B cell (primary cell): ENCODE measurements at regions not wholly inside any gene's neighbourhood (a gene's known extent, or its start where the extent isn't known, plus 50 kb on each side); places are given as distances from the start of the nearest gene placed in this dataset.

Experiments used
- ATAC-seq: fragments of 200-7000 bp; cut with Tn5 transposase; one replicate; pipeline ENCODE4 v1.10.0; 2021; ENCODE audit warnings: low read depth, mild to moderate bottlenecking, moderate number of reproducible peaks, moderate library complexity
- CTCF ChIA-PET: fragments of 350-600 bp; sonication (Branson Sonifier 250); formaldehyde crosslinking; loops from one replicate; lab custom pipeline; 2021; ENCODE audit warnings: antibody characterized with exemption, inconsistent platforms; lab: Charles Lee
- POLR2A ChIA-PET: fragments of 350-600 bp; sonication (Branson Sonifier 250); formaldehyde crosslinking; loops from one replicate; lab custom pipeline; 2021; ENCODE audit warnings: antibody characterized with exemption; lab: Charles Lee
- DNase-seq: peaks from one replicate; pipeline ENCODE4 v3.0.0; 2013
- H2AFZ ChIP-seq: 2 replicates; pipeline ENCODE4 v1.6.1; 2012; ENCODE audit warnings: mild to moderate bottlenecking, low read depth, low read length; ENCODE audit not compliant: insufficient read depth, poor library complexity, severe bottlenecking
- H3K27ac ChIP-seq, 2 donors: 1 replicate in 1 of 2; 2 replicates in 1 of 2; pipeline ENCODE4 v1.5.1; 2012 to 2013; ENCODE audit warnings: low read length in 2 of 2, mild to moderate bottlenecking in 2 of 2, moderate library complexity in 1 of 2
- H3K27me3 ChIP-seq, 4 experiments: fragments of 200-600 bp in 1 of 4; sonication (generic) in 1 of 4; replicated peaks in 1 of 4; 1 replicate in 2 of 4; 2 replicates in 2 of 4; pipeline versions ENCODE4 v1.6.1 to v1.7.0; 2013 to 2016; ENCODE audit warnings: low read length in 3 of 4, mild to moderate bottlenecking in 2 of 4, mixed read lengths in 1 of 4, moderate library complexity in 1 of 4; ENCODE audit not compliant: insufficient read depth in 4 of 4, control insufficient read depth in 3 of 4; ENCODE audit errors: control extremely low read depth in 1 of 4
- H3K36me3 ChIP-seq, 2 experiments: replicated peaks in 1 of 2; 1 replicate in 1 of 2; 2 replicates in 1 of 2; pipeline versions ENCODE4 v1.6.1 to v1.7.1; 2013; ENCODE audit warnings: low read length in 1 of 2; ENCODE audit not compliant: insufficient read depth in 2 of 2, control insufficient read depth in 1 of 2; ENCODE audit errors: control extremely low read depth in 1 of 2, extremely low read depth in 1 of 2
- H3K4me1 ChIP-seq, 2 donors: fragments of 200-600 bp in 1 of 2; sonication (generic) in 1 of 2; 1 replicate in 1 of 2; 2 replicates in 1 of 2; pipeline versions ENCODE4 v1.5.1 to v1.6.1; 2013 to 2017; ENCODE audit warnings: low read length in 2 of 2; ENCODE audit not compliant: control insufficient read depth in 2 of 2, insufficient read depth in 2 of 2
- H3K4me2 ChIP-seq: replicated peaks from 2 replicates; pipeline ENCODE3; 2012; ENCODE audit warnings: mild to moderate bottlenecking, low read depth, low read length; ENCODE audit not compliant: poor library complexity, severe bottlenecking
- H3K4me3 ChIP-seq, 5 experiments: fragments of 200-600 bp in 1 of 5; sonication (generic) in 1 of 5; 1 replicate in 3 of 5; 2 replicates in 2 of 5; pipeline versions ENCODE4 v1.5.1 to v1.7.0; 2011 to 2016; ENCODE audit warnings: low read length in 4 of 5, mild to moderate bottlenecking in 4 of 5, low read depth in 2 of 5, control low read depth in 1 of 5, moderate library complexity in 1 of 5; ENCODE audit not compliant: insufficient read depth in 1 of 5; ENCODE audit errors: control extremely low read depth in 1 of 5, extremely low read depth in 1 of 5
- H3K79me2 ChIP-seq: fragments of 200-600 bp; sonication (generic); one replicate; pipeline ENCODE4 v1.6.0; 2016; ENCODE audit warnings: low read length; ENCODE audit not compliant: control insufficient read depth, insufficient read depth
- H3K9ac ChIP-seq: fragments of 200-600 bp; sonication (generic); 2 replicates; pipeline ENCODE4 v1.6.1; 2017; ENCODE audit warnings: mild to moderate bottlenecking, low read length, moderate library complexity
- H3K9me3 ChIP-seq, 3 donors: one replicate each; pipeline versions ENCODE4 v1.6.1 to v1.7.1; 2013; ENCODE audit warnings: low read length in 2 of 3; ENCODE audit not compliant: control insufficient read depth in 2 of 3, insufficient read depth in 1 of 3; ENCODE audit errors: control extremely low read depth in 1 of 3
- H4K20me1 ChIP-seq: 2 replicates; pipeline ENCODE4 v1.6.0; 2012; ENCODE audit warnings: mild to moderate bottlenecking, low read length; ENCODE audit not compliant: insufficient read depth, control insufficient read depth, poor library complexity, severe bottlenecking
- H3K27ac Mint-ChIP-seq: one replicate; pipeline ENCODE4 v1.8.0; 2021; ENCODE audit warnings: mixed read lengths
- H3K27me3 Mint-ChIP-seq: one replicate; pipeline ENCODE4 v1.8.0; 2021; ENCODE audit warnings: mixed read lengths
- H3K4me1 Mint-ChIP-seq: one replicate; pipeline ENCODE4 v1.8.0; 2021; ENCODE audit warnings: mixed read lengths
- H3K4me3 Mint-ChIP-seq: one replicate; pipeline ENCODE4 v1.8.0; 2021; ENCODE audit warnings: mixed read lengths
- H3K9me3 Mint-ChIP-seq: one replicate; pipeline ENCODE4 v1.8.0; 2022; ENCODE audit warnings: mixed read lengths; ENCODE audit not compliant: insufficient read depth
- EZH2 ChIP-seq: IDR thresholded peaks from 2 replicates; pipeline ENCODE4 v1.6.1; 2012; ENCODE audit warnings: borderline replicate concordance, low read depth, mild to moderate bottlenecking, moderate library complexity, low read length; ENCODE audit not compliant: insufficient read depth, poor library complexity, severe bottlenecking
- WGBS: methylation state at CpG from one replicate; pipeline ENCODE4 v1.1.5; 2013; ENCODE audit warnings: missing lambda C conversion rate; ENCODE audit not compliant: insufficient coverage; 5-methylcytosine and 5-hydroxymethylcytosine counted together
- intact Hi-C: fragments of 100-400 bp; cut with micrococcal nuclease; formaldehyde crosslinking; loops from one replicate; pipeline ENCODE4 v1.10.0; 2022
- TF ChIP-seq, protein P1 (sequence below): fragments of 200-600 bp; IDR thresholded peaks from one replicate; pipeline ENCODE4 v1.8.0; 2022; ENCODE audit warnings: antibody characterized with exemption, mild to moderate bottlenecking

DNA sequence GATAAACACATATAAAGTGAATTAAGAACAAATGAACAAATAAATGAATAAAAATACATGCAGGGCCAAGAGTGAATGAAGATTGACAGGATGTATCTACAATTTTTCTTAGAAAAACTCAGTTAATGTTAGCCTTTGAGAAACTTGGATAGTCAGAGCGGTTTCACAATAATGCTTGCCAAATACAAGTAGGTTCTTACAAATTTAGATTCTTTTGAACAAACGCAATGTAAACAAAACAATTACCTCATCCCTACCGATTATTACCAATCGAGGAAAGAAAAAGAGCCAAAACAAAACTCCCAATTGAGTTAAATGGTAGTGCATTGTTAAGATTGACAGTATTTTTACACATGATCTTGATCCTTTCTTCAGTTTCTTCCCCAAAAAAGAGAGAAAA is 176.9 kb upstream of the DEPDC1 start:
- no CpG with 5 or more reads among the region's 4 CpGs for whole genome bisulfite sequencing
- Mint-ChIP-seq H3K4me3 (no peak overlapping the region), H3K4me1 (no peaks in the 10 kb centered on the region), H3K27me3 (no peaks in the 10 kb centered on the region), H3K9me3 (peaks cover 2% of the 10 kb centered on the region), H3K27ac (no peak overlapping the region)
- Histone ChIP-seq H3K79me2 (no peaks in the 10 kb centered on the region), H3K9ac (no peak overlapping the region), H2AFZ (no peak overlapping the region), H4K20me1 (no peaks in the 10 kb centered on the region), H3K4me1 (no peaks in the 10 kb centered on the region), H3K27ac (no peak overlapping the region), H3K4me2 (no peak overlapping the region), H3K36me3 (no peaks in the 10 kb centered on the region), H3K9me3 (peaks cover 0 to 3% (median 0%) of the 10 kb centered on the region in 3 donors), H3K27me3 (no peaks in the 10 kb centered on the region), H3K4me3 (no peak overlapping the region)
- DNase-seq (no peak), ATAC-seq (no peak)
- TF ChIP-seq, protein P1, sequence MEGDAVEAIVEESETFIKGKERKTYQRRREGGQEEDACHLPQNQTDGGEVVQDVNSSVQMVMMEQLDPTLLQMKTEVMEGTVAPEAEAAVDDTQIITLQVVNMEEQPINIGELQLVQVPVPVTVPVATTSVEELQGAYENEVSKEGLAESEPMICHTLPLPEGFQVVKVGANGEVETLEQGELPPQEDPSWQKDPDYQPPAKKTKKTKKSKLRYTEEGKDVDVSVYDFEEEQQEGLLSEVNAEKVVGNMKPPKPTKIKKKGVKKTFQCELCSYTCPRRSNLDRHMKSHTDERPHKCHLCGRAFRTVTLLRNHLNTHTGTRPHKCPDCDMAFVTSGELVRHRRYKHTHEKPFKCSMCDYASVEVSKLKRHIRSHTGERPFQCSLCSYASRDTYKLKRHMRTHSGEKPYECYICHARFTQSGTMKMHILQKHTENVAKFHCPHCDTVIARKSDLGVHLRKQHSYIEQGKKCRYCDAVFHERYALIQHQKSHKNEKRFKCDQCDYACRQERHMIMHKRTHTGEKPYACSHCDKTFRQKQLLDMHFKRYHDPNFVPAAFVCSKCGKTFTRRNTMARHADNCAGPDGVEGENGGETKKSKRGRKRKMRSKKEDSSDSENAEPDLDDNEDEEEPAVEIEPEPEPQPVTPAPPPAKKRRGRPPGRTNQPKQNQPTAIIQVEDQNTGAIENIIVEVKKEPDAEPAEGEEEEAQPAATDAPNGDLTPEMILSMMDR = no peak
- no peak for TF ChIP-seq EZH2
- ChIA-PET CTCF (no interaction called here), POLR2A (no interaction called here)
- intact Hi-C loops = no loop called here

- intact Hi-C loops = no loop called here
- TF ChIP-seq EZH2 = no peak
- TF ChIP-seq, protein P1 = no peak
Measured at GRCh38 chr1:68675336-68675735, 178.5 kb upstream of the DEPDC1 start.

More at GRCh38 chr1:68675336-68675735, 178.5 kb upstream of the DEPDC1 start:
- Histone ChIP-seq H3K9me3 (peaks cover 0 to 3% (median 1%) of the 10 kb centered on the region in 3 donors), H3K9ac (no peak overlapping the region), H3K27ac (no peak overlapping the region), H3K4me3 (no peak overlapping the region), H3K4me2 (no peak overlapping the region), H2AFZ (no peak overlapping the region), H3K27me3 (no peaks in the 10 kb centered on the region), H3K36me3 (no peaks in the 10 kb centered on the region), H4K20me1 (no peaks in the 10 kb centered on the region), H3K79me2 (no peaks in the 10 kb centered on the region), H3K4me1 (no peaks in the 10 kb centered on the region)
- ChIA-PET POLR2A (no interaction called here), CTCF (no interaction called here)
- no peak for DNase-seq
- ATAC-seq = no peak
- Mint-ChIP-seq H3K9me3 (peaks cover 2% of the 10 kb centered on the region), H3K4me1 (no peaks in the 10 kb centered on the region), H3K4me3 (no peak overlapping the region), H3K27me3 (no peaks in the 10 kb centered on the region), H3K27ac (no peak overlapping the region)
